Left cardiac atrium (tissue), 4 donors: ENCODE measurements at regions not wholly inside any gene's neighbourhood (a gene's known extent, or its start where the extent isn't known, plus 50 kb on each side); places are given as distances from the start of the nearest gene placed in this dataset.

Experiments used
- ATAC-seq, 2 donors: fragments of 200-7000 bp; cut with Tn5 transposase; one replicate each; pipeline ENCODE4 v1.9.1; 2020; ENCODE audit warnings: mild to moderate bottlenecking in 2 of 2, moderate library complexity in 2 of 2
- DNase-seq: peaks from one replicate; pipeline ENCODE4 v3.0.0-alpha.2; 2020
- intact Hi-C, 2 donors: fragments of 100-400 bp; cut with DNase I; formaldehyde crosslinking; loops; one replicate each; pipeline versions ENCODE4 v1.14.1 to v1.15.1; 2022 to 2023
- donor health status: DM: no; HTN: yes; CAD: no.
- donor health status: DM: no; HTN: yes; CAD: no; lungs with severe emphysema.
- donor health status: DM: yes; HTN: yes; CAD: no.
- donor health status: Dilated cardiomyopathy.

DNA sequence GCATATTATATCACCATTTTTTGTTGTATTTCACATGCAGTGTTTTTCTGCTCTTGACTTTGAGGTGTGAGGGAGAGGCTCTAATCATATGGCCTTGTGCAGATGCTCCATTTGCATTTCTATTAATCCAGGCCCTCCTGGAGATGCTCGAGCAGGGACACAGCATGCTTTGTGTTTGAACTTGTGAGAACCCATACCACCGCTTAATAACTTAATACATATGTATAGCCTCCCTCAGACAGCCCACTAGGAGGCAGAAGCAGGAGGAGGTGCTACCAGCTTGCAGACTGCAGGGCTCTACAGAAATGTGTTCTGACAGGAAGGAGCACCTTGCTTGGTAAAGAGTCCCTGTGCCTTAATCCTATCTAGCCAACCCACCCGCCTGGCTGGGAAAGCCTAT lies 155.2 kb downstream of the BARHL2 start:
- intact Hi-C loops: no loop called here
- ATAC-seq (no peak), DNase-seq (no peak)

DNA sequence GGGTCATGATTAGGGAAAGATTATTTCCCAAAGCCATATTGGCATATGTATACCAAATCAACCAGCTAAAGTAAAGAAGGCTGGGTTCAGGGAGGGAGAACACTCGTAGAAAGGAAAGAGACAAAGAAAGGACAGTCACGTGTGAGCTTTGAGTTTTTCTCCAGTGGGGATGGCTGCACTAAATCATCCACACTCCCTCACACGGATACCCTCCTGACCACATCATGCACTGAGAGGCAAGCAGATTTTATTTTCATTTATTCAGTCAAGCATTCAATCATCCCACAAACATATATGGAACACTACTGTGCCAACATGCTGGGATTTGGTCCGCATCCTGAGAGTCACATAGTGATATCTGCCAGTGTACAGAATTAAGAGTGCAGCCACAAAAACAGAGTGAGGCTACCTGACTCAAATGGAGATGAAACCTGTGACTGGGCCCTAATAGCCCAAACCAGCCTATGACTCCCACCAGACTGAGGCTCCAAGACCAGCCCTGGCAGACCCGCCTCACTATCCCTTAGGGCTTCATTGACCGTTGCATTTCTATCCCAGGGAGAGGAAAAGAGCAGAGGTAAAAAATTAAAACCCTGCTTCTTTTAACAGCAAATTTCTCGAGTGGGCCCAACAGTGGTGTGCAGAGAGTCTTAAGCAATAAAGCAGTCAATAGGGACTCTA lies 155.9 kb downstream of the BARHL2 start:
- no peak for DNase-seq
- no peak for ATAC-seq
- intact Hi-C loops: no loop called here

DNA sequence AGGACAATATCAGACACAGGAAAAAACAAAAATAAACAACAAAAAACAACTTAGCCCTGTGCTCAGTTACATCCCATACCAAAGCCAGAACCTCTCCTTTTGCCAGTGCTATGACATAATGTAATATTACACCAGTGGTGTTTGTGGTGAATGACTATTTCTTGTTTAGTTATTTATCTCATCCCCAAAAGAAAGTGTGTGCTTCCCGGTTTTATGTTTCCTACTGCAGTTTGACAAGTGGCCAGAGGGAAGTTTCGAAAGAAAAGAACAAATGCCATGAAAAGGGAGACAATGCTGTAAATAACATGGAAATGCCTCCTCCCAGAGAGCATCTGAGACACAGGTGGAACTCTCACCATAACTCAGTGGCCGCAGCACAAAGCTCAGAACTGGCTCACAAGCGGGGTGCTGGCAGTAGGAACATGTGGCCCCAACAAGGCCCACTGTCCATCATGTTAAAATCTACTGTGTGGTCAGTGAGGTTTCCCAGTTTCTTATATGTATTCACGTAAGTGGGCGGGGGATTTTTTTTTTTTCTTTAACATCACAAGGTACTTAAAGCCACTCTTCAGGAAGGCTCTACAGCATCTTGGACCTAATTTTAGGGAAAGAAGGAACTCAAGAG lies 158.2 kb downstream of the BARHL2 start:
- no peak for DNase-seq
- no peak for ATAC-seq
- intact Hi-C loops: no loop called here

GRCh38 chr1:90558126-90558525 lies 159.0 kb downstream of the BARHL2 start:
- intact Hi-C loops: no loop called here
- DNase-seq (no peak), ATAC-seq (no peak)

- intact Hi-C loops: no loop called here
- ATAC-seq: no peak
- no peak for DNase-seq
Observed at GRCh38 chr1:90557706-90558105, 159.4 kb downstream of the BARHL2 start.

- ATAC-seq (no peak), DNase-seq (no peak)
- intact Hi-C loops: no loop called here
Observed at GRCh38 chr1:90550626-90551406, 166.3 kb downstream of the BARHL2 start.

DNA sequence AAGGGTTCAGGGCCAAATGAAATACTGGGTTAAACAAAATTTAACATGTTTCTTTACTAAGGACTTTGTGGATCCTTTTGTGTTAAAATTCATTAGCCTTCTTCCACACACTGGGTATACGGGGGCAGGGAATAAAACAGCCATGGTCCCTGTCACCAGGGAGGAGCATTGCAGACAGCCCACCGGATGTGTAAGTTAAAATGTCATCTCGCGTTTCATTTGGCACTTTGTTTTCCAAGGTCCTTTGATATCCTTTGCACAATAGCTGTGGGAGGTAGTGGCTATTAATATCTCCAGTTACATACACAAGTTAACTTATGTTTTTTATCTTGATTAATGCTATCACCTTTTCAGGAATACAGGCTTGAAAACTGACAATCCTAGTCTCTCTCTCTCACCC lies 172.7 kb downstream of the BARHL2 start:
- DNase-seq (no peak), ATAC-seq (no peak)
- intact Hi-C loops: no loop called here

DNA sequence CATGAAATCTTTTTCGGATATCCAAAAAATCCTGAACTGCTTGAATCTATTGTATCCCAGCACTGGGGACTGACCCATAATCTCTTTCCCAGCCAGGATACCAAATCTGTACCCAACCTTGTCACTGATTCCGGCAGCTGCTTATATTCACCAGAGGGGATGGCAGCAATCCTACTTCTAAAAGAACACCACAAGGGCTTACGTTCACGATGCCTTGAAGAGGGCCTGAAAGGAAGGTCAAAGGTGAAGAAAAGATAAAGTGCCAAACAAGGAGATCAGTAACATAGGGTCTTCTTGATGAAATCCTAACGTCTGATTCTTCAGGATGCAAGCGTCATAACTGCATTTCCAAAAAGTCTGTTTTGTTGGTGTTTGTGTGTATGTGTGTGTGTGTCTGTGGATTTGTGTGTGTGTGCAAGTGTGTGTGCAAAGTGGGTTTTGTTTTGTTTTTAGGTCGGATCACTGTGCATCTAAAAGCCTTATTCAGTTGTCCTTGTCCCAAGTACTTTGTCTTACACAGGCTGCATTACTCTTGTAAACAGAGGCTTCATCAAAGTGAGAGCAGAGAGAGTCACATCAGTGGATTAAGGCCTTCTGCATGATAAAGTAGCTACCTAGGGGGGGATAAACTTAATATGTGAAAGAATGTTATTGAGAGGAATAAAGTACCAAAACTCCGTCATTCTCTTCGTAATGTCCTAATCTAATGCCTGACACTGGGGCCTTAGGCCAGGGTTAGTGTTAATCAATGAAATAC lies 179.3 kb downstream of the BARHL2 start:
- DNase-seq (no peak), ATAC-seq (no peak)
- intact Hi-C loops: no loop called here

GRCh38 chr1:90534663-90535295 lies 182.3 kb downstream of the BARHL2 start:
- ATAC-seq (no peak), DNase-seq (no peak)
- intact Hi-C loops: no loop called here

DNA sequence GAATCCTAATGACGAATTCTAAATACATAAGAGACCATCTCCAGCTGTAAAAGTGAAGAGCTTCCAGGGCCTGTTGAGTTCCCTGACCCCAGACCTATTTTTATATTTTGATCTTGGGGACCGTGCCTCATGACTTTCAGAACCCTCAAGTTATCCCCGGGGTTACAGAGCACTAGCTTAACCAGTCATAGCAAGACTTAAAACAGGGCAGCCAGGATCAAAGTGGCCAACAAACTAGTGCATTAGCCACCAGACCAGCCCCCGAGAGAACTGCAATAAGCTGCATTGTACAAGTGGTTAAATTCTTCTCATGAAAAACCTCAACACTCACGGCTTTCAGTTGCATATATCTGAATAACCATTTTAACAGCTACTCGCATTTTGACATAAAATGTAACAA lies 183.0 kb downstream of the BARHL2 start:
- DNase-seq: no peak
- intact Hi-C loops: no loop called here
- ATAC-seq: no peak

GRCh38 chr1:90526954-90527353 lies 190.1 kb downstream of the BARHL2 start:
- ATAC-seq (no peak), DNase-seq (no peak)
- intact Hi-C loops: no loop called here

- intact Hi-C loops: no loop called here
- ATAC-seq (no peak), DNase-seq (no peak)
Observed at GRCh38 chr1:90522432-90522831, 194.7 kb downstream of the BARHL2 start.

GRCh38 chr1:90513956-90514355 lies 203.1 kb downstream of the BARHL2 start:
- no peak for DNase-seq
- no peak for ATAC-seq
- intact Hi-C loops: no loop called here

GRCh38 chr1:90512441-90512840 lies 204.7 kb downstream of the BARHL2 start:
- intact Hi-C loops: no loop called here

DNA sequence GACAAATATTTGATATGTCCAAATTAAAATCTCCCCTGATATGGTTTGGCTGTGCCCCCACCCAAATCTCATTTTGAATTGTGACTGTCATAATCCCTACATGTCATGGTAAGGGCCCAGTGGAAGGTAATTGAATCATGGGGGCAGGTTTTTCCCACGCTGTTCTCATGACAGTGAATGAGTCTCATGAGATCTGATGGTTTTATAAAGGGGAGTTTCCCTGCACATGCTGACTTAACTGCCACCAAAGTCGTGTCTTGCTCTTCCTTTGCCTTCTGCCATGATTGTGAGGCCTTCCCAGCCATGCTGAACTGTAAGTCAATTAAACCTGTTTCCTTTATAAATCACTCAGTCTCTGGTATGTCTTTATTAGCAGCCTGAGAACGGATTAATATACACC lies 207.0 kb downstream of the BARHL2 start:
- intact Hi-C loops: no loop called here
- DNase-seq (no peak), ATAC-seq (no peak)

More at GRCh38 chr1:90512441-90512840, 204.7 kb downstream of the BARHL2 start:
- DNase-seq (no peak), ATAC-seq (no peak)

GRCh38 chr1:90509225-90510048 lies 207.7 kb downstream of the BARHL2 start:
- intact Hi-C loops: no loop called here
- no peak for ATAC-seq
- DNase-seq: no peak

DNA sequence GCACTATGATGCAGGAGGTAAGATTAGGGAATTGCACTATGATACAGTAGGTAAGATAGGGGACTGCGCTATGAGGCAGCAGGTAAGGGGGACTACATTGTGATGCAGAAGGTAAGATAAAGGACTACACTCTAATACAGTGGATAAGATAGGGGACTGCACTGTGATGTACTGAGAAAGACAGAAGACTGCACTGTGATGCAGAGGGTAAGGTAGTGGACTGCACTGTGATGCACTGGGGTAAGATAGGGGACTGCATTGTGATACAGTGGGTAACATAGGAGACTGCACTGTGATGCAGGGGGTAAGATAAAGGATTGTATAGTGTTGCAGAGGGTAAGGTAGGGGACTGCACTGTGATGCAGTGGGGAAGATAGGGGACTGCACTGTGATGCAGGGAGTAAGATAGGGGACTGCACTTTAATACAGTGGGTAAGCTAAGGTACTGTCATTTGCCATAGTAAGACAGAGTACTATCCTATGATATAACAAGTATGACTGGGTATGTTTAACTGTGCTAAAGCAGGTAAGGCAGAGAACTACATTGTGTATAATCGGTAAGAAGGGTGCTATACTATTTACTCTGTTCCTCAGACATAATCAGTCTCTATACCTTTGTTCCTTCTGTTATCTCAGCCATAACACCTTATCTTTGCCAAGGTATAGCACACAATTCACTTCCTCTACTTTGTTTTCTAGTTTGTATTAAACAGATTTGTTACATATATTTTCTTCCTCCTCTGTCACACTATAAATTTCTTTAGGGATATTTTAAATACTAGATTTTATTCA lies 208.5 kb downstream of the BARHL2 start:
- ATAC-seq (no peak), DNase-seq (no peak)
- intact Hi-C loops: no loop called here

- intact Hi-C loops: no loop called here
- DNase-seq (no peak), ATAC-seq (no peak)
Observed at GRCh38 chr1:90507173-90507572, 209.9 kb downstream of the BARHL2 start.
